GM12864 (cell line): ENCODE measurements at regions not wholly inside any gene's neighbourhood (a gene's known extent, or its start where the extent isn't known, plus 50 kb on each side); places are given as distances from the start of the nearest gene placed in this dataset.
"Not testable (repeated sequence)": the region's sequence is repeated elsewhere in the genome, so short reads cannot be mapped to it uniquely, and the experiment has no call there.

ENCODE experiments used
- DNase-seq: peaks from one replicate; pipeline ENCODE4 v3.0.0-alpha.2; 2011; ENCODE audit warnings: low read depth
- H3K4me3 ChIP-seq: 2 replicates; pipeline ENCODE4 v1.5.1; 2011; ENCODE audit warnings: mild to moderate bottlenecking, low read depth, low read length, control low read depth
- CTCF ChIP-seq: IDR thresholded peaks from 2 replicates; pipeline ENCODE4 v1.5.1; 2011; ENCODE audit warnings: low read depth, mild to moderate bottlenecking, moderate library complexity, low read length, control low read depth, inconsistent platforms; ENCODE audit errors: missing control alignments

GRCh38 chr9:102237094-102237493, 498.6 kb upstream of the GRIN3A start:
- DNase-seq: no peak
- TF ChIP-seq CTCF: no peak

GRCh38 chr9:102227416-102227815, 489.0 kb upstream of the GRIN3A start:
- not testable (repeated sequence) for H3K4me3 ChIP-seq, DNase-seq

More at GRCh38 chr9:102237094-102237493, 498.6 kb upstream of the GRIN3A start:
- H3K4me3 ChIP-seq: no peak overlapping the region

- no peak for DNase-seq
- H3K4me3 ChIP-seq: no peak overlapping the region
- TF ChIP-seq CTCF: no peak
These were observed 487.5 kb upstream of the GRIN3A start for GRCh38 chr9:102225841-102226441.

- not testable (repeated sequence) for H3K4me3 ChIP-seq, DNase-seq
These were observed 485.1 kb upstream of the GRIN3A start for GRCh38 chr9:102223320-102224136.

- DNase-seq: no peak
- no peak overlapping the region for H3K4me3 ChIP-seq
- TF ChIP-seq CTCF: no peak
These were observed 470.7 kb upstream of the GRIN3A start for GRCh38 chr9:102209176-102209575.

- TF ChIP-seq CTCF: no peak
- no peak overlapping the region for H3K4me3 ChIP-seq
- DNase-seq: no peak
These were observed 468.0 kb upstream of the GRIN3A start for GRCh38 chr9:102206432-102206831.

- DNase-seq: no peak
- TF ChIP-seq CTCF: no peak
- no peak overlapping the region for H3K4me3 ChIP-seq
These were observed 466.8 kb upstream of the GRIN3A start for GRCh38 chr9:102205251-102205650.

- no peak overlapping the region for H3K4me3 ChIP-seq
- no peak for DNase-seq
- no peak for TF ChIP-seq CTCF
These were observed 463.7 kb upstream of the GRIN3A start for GRCh38 chr9:102202126-102202525.
